ENCODE measurements at regions not wholly inside any gene's neighbourhood (a gene's known extent, or its start where the extent isn't known, plus 50 kb on each side); places are given as distances from the start of the nearest gene placed in this dataset.

GRCh38 chr2:20549691-20550348, 101.1 kb downstream of the HS1BP3 start:
- H3K4me1 ChIP-seq: no peaks in the 10 kb centered on the region
- no peaks in the 10 kb centered on the region for H3K27me3 ChIP-seq
- no peaks in the 10 kb centered on the region for H3K36me3 ChIP-seq
- DNase-seq: no peak
- no peak overlapping the region for H3K4me3 ChIP-seq
- no peak for ATAC-seq
- H3K9me3 ChIP-seq: no peaks in the 10 kb centered on the region
- TF ChIP-seq, protein P1, sequence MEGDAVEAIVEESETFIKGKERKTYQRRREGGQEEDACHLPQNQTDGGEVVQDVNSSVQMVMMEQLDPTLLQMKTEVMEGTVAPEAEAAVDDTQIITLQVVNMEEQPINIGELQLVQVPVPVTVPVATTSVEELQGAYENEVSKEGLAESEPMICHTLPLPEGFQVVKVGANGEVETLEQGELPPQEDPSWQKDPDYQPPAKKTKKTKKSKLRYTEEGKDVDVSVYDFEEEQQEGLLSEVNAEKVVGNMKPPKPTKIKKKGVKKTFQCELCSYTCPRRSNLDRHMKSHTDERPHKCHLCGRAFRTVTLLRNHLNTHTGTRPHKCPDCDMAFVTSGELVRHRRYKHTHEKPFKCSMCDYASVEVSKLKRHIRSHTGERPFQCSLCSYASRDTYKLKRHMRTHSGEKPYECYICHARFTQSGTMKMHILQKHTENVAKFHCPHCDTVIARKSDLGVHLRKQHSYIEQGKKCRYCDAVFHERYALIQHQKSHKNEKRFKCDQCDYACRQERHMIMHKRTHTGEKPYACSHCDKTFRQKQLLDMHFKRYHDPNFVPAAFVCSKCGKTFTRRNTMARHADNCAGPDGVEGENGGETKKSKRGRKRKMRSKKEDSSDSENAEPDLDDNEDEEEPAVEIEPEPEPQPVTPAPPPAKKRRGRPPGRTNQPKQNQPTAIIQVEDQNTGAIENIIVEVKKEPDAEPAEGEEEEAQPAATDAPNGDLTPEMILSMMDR (IDR thresholded peaks at IDR 0.05): no peak
- intact Hi-C loops (cut with DNase I): no loop called here
- no peak overlapping the region for H3K27ac ChIP-seq

- DNase-seq (no peak), ATAC-seq (peak; percentile 18)
- no peaks in the 10 kb centered on the region for H3K9me3 ChIP-seq
- H3K27me3 ChIP-seq: no peaks in the 10 kb centered on the region
- H3K4me1 ChIP-seq: no peaks in the 10 kb centered on the region
- no peak overlapping the region for H3K27ac ChIP-seq
- intact Hi-C loops (cut with DNase I): no loop called here
- TF ChIP-seq, protein P1 (IDR thresholded peaks at IDR 0.05): no peak
- no peak overlapping the region for H3K4me3 ChIP-seq
- H3K36me3 ChIP-seq: no peaks in the 10 kb centered on the region
These were observed 99.5 kb downstream of the HS1BP3 start for GRCh38 chr2:20551260-20551944.

- DNase-seq: no peak
These were observed 99.0 kb downstream of the HS1BP3 start for GRCh38 chr2:20551945-20552328.

GRCh38 chr2:20552847-20553246, 98.1 kb downstream of the HS1BP3 start:
- H3K4me3 ChIP-seq: no peak overlapping the region
- no peaks in the 10 kb centered on the region for H3K9me3 ChIP-seq
- no peaks in the 10 kb centered on the region for H3K36me3 ChIP-seq
- no peak overlapping the region for H3K27ac ChIP-seq
- intact Hi-C loops (cut with DNase I): no loop called here
- ATAC-seq (peak; percentile 37), DNase-seq (no peak)
- H3K27me3 ChIP-seq: no peaks in the 10 kb centered on the region
- TF ChIP-seq, protein P1 (IDR thresholded peaks at IDR 0.05): no peak
- no peaks in the 10 kb centered on the region for H3K4me1 ChIP-seq

More at GRCh38 chr2:20551945-20552328, 99.0 kb downstream of the HS1BP3 start:
- TF ChIP-seq, protein P1 (IDR thresholded peaks at IDR 0.05): no peak
- no peak for ATAC-seq
- H3K36me3 ChIP-seq: no peaks in the 10 kb centered on the region
- H3K27ac ChIP-seq: no peak overlapping the region
- H3K9me3 ChIP-seq: no peaks in the 10 kb centered on the region
- no peaks in the 10 kb centered on the region for H3K4me1 ChIP-seq
- intact Hi-C loops (cut with DNase I): no loop called here
- no peaks in the 10 kb centered on the region for H3K27me3 ChIP-seq
- no peak overlapping the region for H3K4me3 ChIP-seq

- TF ChIP-seq, protein P1 (IDR thresholded peaks at IDR 0.05): no peak
- Histone ChIP-seq H3K9me3 (no peaks in the 10 kb centered on the region), H3K27me3 (no peaks in the 10 kb centered on the region), H3K4me3 (no peak overlapping the region), H3K4me1 (no peaks in the 10 kb centered on the region), H3K27ac (no peak overlapping the region), H3K36me3 (no peaks in the 10 kb centered on the region)
- ATAC-seq: no peak
- no peak for DNase-seq
- intact Hi-C loops (cut with DNase I): no loop called here
These were observed 97.3 kb downstream of the HS1BP3 start for GRCh38 chr2:20553580-20553979.
